SU-DHL-6 (cell line): ENCODE measurements at regions not wholly inside any gene's neighbourhood (a gene's known extent, or its start where the extent isn't known, plus 50 kb on each side); places are given as distances from the start of the nearest gene placed in this dataset.

ENCODE experiments used
- CTCF ChIP-seq: fragments of 200-600 bp; sonication (generic); IDR thresholded peaks from one replicate; pipeline ENCODE4 v1.5.1; 2017; ENCODE audit warnings: antibody characterized with exemption, mild to moderate bottlenecking, low read length, moderate library complexity; ENCODE audit not compliant: insufficient read depth, poor library complexity, severe bottlenecking
- EZH2phosphoT487 ChIP-seq: fragments of 200-600 bp; sonication (generic), shearing (Covaris generic); conservative IDR thresholded peaks from 2 replicates; pipeline ENCODE4 v1.6.1; 2018; ENCODE audit warnings: mild to moderate bottlenecking, antibody characterized with exemption, low read length, moderate library complexity, mixed read lengths

DNA sequence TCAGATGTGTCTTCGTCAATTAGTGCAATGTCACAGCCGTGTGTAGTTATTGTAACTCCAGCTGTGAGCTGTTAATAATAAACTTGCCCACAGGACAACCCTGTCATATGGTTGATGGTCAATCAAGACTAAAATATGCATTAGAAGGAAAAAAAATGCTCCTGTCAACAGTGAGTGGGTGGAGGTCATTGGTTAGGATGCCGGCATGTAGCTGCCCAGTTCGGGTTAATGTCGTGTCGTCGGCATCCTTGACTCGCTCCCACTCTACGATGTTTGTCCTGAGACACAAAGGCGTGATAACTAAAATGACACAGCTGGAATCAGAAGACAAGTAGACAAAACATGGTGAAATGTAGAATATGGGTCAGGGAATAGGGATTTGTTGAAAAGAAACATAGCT, 442.8 kb upstream of the NPVF start:
- TF ChIP-seq EZH2phosphoT487 (no peak), CTCF (no peak)
